Ovary (tissue), 3 donors: ENCODE measurements at regions not wholly inside any gene's neighbourhood (a gene's known extent, or its start where the extent isn't known, plus 50 kb on each side); places are given as distances from the start of the nearest gene placed in this dataset.
"Not testable (repeated sequence)": the region's sequence is repeated elsewhere in the genome, so short reads cannot be mapped to it uniquely, and the experiment has no call there.

ENCODE experiments used
- EP300 ChIP-seq: sonication (generic); formaldehyde crosslinking; IDR thresholded peaks from one replicate; pipeline ENCODE4 v1.6.1; 2017; ENCODE audit warnings: antibody characterized with exemption
- POLR2A ChIP-seq: fragments of 450-650 bp; IDR thresholded peaks from one replicate; pipeline ENCODE4 v1.6.1; 2017; ENCODE audit warnings: antibody characterized with exemption, mild to moderate bottlenecking, moderate library complexity
- TF ChIP-seq, protein P1 (sequence below), 3 donors: fragments of 450-650 bp in 2 of 3; fragments of 200-600 bp in 1 of 3; IDR thresholded peaks; one replicate each; pipeline versions ENCODE4 v1.5.1 to v1.8.0; 2016 to 2022; ENCODE audit warnings: antibody characterized with exemption in 3 of 3, mild to moderate bottlenecking in 1 of 3
- donor health status: DM: no; HTN: no; CAD: no.

DNA sequence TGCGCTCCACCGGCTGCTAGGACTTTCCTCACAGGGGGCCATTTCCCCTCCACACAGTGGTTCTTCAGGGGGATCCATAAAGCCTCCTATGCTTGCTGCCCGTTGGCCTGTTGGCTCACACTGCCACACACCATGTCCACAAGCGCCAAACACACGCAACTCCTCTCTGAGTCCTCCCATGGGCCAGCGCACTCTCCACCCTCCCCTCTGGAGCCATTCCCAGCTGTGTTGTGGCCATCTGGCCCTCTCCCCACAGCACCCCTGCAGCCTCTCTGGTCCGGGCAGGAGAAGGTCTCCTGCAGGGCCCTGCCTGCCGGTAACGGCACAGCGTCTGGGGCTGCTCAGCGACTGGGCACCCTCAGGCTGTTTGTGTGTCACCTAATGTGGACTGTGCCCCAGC, 4473.3 kb upstream of the OR11H1 start:
- TF ChIP-seq POLR2A, EP300: not testable (repeated sequence)
- TF ChIP-seq, protein P1, sequence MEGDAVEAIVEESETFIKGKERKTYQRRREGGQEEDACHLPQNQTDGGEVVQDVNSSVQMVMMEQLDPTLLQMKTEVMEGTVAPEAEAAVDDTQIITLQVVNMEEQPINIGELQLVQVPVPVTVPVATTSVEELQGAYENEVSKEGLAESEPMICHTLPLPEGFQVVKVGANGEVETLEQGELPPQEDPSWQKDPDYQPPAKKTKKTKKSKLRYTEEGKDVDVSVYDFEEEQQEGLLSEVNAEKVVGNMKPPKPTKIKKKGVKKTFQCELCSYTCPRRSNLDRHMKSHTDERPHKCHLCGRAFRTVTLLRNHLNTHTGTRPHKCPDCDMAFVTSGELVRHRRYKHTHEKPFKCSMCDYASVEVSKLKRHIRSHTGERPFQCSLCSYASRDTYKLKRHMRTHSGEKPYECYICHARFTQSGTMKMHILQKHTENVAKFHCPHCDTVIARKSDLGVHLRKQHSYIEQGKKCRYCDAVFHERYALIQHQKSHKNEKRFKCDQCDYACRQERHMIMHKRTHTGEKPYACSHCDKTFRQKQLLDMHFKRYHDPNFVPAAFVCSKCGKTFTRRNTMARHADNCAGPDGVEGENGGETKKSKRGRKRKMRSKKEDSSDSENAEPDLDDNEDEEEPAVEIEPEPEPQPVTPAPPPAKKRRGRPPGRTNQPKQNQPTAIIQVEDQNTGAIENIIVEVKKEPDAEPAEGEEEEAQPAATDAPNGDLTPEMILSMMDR (IDR thresholded peaks at IDR 0.05): not testable (repeated sequence)
